GM20000 (cell line): ENCODE measurements at regions not wholly inside any gene's neighbourhood (a gene's known extent, or its start where the extent isn't known, plus 50 kb on each side); places are given as distances from the start of the nearest gene placed in this dataset.

ENCODE experiments used
- DNase-seq: peaks from one replicate; pipeline ENCODE4 v3.0.0; 2012; ENCODE audit warnings: low spot score
- TF ChIP-seq, protein P1 (sequence below): IDR thresholded peaks from 2 replicates; pipeline ENCODE4 v1.5.1; 2012; ENCODE audit warnings: mild to moderate bottlenecking, control low read depth; ENCODE audit errors: extremely low read depth, missing control alignments

DNA sequence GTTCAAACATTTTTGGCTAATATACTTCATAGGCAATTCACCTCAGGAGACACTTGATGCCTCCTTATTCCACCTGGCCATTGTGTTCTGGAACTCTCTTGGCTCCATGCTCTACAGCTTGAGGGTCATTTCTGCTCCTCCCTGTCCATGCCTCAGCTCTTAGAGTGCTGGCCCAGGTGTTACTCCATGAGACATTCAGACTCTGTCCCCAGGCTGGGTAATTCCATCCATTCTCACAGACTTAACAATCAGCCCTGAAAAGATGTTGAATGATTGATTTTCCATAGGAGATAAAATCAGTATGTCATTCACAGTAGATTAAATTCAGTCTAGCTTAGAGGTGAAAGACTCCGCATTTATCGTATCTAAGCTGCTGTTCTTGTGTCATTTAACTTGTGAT lies 168.6 kb upstream of the CWC22 start:
- no peak for DNase-seq
- TF ChIP-seq, protein P1, sequence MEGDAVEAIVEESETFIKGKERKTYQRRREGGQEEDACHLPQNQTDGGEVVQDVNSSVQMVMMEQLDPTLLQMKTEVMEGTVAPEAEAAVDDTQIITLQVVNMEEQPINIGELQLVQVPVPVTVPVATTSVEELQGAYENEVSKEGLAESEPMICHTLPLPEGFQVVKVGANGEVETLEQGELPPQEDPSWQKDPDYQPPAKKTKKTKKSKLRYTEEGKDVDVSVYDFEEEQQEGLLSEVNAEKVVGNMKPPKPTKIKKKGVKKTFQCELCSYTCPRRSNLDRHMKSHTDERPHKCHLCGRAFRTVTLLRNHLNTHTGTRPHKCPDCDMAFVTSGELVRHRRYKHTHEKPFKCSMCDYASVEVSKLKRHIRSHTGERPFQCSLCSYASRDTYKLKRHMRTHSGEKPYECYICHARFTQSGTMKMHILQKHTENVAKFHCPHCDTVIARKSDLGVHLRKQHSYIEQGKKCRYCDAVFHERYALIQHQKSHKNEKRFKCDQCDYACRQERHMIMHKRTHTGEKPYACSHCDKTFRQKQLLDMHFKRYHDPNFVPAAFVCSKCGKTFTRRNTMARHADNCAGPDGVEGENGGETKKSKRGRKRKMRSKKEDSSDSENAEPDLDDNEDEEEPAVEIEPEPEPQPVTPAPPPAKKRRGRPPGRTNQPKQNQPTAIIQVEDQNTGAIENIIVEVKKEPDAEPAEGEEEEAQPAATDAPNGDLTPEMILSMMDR = no peak

DNA sequence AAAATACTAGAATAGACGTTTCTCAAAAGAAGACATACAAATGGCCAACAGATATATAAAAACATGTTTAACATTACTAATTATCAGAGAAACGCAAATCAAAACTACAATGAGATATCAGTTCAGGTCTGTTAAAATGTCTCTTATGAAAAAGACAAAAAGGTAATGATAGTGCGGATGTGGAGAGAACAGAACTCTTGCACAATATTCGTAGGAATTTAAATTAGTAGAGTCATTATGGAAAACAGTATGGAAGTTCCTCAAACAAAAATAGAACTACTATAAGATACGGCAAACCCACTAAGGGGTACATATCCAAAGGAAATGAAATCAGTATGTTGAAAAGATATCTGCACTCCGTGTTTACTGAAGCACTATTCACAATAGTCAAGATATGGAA lies 167.5 kb upstream of the CWC22 start:
- TF ChIP-seq, protein P1 = no peak
- no peak for DNase-seq

DNA sequence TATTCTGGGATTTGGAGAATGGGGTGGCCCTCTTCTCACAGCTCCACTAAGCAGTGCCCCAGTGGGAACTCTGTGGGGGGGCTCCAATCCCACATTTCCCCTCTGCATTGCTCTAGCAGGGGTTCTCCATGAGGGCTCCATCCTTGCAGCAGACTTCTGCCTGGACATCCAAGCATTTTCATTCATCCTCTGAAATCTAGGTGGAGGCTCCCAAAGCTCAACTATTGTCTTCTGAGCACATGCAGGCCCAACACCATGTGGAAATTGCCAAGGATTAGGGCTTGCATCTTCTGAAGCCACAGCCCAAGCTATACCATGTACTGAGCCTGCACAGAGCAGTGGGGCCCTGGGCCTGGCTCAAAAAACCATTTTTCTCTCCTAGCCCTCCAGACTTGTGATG lies 162.4 kb upstream of the CWC22 start:
- TF ChIP-seq, protein P1 = no peak
- DNase-seq = no peak

DNA sequence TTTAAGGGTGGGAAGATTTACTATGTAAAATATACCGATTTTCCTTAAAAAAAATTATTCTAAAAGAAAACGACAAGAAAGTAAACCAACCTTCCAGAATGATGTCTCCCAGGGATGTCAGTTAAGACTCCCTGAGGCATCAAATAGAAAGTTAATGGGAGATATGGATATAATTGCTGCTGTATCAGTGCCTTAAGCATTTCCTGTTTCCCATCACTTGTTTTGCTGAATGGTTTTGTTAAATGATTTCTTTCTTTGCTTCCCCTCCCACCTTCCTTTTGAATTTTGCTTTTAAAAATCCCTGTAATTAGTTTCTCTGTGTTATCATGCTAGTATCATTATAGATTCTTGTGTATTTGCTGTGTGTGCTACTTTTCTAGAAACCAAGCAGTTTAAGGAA lies 154.3 kb upstream of the CWC22 start:
- no peak for DNase-seq
- TF ChIP-seq, protein P1 = no peak

DNA sequence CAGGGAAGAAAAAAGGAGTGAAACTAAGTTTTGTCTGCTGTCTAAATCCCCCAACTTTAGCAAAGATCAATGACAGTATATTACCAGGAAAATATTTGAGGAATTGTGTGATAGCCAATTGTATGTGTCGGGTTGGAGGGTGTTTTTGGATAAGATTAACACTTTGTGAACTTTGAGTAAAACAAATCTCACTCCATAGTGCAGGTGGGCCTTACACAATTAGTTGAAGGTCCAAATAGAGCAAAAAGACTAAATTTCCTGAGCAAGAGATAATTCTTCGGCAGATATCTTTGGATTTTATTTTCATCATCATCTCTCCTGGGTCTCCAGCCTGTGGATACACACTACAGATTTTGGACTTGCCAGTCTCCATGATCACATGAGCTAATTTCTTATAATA lies 152.8 kb upstream of the CWC22 start:
- DNase-seq = no peak
- TF ChIP-seq, protein P1 = no peak

DNA sequence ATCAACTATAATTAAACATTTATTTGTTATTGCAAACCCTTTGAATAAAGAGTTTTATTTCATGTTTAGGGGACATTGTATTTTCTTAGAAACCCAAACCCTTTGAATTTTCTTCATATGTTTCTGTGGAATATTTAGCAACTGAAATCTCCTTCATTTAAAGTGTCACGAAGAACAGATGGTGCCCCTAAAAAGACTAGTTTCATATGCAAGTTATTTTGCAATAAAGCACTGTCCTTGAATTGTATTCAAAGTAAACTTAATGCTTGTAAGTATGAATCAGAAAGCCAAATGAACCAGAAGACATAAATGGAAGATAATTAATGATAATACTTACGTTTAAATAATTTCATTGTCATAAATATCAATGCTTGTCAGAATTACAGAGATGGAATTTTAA lies 151.9 kb upstream of the CWC22 start:
- TF ChIP-seq, protein P1 = no peak
- DNase-seq = no peak

DNA sequence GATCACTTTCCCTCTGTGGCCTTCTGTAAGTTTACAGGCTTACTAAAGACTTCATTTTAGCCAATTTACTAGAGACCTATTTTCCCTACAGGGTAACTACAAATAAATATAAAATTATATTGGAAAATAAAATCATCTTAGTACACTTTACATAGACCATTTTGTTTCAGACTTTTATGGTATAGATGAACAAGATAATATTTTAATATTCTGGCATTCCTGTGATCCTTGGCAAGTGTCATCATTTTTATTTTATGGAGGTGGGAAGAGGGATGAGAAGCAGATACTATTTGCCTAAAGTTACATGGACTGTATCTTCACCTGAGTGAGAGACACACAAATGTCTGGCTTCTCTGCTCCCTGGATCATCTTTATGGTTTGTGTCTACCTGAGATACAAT lies 149.6 kb upstream of the CWC22 start:
- DNase-seq = no peak
- TF ChIP-seq, protein P1 = no peak

DNA sequence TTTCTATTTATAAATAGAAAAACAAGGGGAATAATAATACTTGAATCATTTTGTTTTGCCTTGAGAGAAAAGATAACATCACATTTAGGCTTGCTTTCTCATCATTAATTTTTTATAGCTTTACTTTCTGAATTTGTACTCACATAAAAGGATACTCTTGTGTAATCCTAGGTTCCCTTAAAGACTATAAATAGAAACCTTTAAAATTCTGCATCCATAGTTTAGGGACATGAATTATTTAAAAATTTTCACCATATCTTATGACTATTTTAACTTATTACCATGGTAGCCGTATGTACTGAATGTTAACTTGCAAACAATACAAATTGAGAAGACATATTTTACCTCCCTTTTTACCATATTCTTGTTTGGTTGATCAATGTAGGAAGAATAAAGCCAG lies 143.5 kb upstream of the CWC22 start:
- TF ChIP-seq, protein P1 = no peak
- no peak for DNase-seq
